Activated naive CD4-positive, alpha-beta T cell (primary cell): ENCODE measurements at regions not wholly inside any gene's neighbourhood (a gene's known extent, or its start where the extent isn't known, plus 50 kb on each side); places are given as distances from the start of the nearest gene placed in this dataset.

Experiments
- DNase-seq, 4 experiments: peaks; one replicate each; lab custom pipeline; 2025; lab: John Stamatoyannopoulos, UW

DNA sequence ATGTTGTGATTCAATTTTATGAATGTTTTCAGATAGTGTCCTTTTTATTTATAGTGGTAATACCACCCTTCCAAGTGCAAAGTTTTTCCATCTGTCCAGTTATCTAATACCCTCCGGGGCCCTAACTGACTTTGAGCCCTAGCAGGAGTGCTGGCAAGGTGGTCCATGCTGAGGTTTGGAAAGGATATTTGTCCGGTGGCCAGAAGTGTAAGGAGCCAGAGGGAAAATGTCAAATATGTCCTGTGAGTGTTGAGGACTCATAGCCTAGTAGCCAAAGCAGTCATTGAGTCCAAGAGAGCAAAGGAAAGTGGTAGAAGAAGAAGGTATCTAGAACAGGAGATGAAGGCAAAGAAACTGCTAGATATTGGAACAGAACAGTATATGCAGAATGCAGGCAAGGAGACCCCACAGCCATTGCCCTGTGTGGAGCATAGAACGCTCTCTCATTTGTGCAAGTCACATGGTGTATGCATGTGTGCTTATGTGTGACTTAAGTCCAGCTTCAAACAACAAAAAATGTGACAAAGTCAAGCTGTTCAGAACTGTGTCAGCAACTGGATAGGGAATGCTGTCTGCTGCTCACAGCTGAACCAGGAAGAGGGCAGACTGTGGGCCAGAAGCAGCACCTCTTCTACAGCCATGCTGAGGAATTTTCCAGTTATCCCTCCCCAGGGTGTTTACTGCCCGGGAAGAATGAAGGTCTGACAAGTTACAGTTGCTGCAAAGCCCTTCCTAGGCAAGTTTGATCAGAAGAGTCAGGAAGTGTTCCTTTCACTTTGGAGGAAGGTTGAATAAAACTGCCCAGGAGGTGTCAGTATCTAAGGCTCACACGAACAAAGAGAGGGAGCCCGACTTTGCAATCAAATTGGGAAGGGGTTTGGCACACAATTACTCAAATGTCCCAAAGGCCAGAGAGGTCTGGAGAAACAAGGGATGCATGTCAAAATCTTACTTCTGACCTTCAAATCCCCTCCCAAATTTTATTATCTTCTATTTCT, 463.3 kb upstream of the DMAC1 start:
- no peak for DNase-seq

DNA sequence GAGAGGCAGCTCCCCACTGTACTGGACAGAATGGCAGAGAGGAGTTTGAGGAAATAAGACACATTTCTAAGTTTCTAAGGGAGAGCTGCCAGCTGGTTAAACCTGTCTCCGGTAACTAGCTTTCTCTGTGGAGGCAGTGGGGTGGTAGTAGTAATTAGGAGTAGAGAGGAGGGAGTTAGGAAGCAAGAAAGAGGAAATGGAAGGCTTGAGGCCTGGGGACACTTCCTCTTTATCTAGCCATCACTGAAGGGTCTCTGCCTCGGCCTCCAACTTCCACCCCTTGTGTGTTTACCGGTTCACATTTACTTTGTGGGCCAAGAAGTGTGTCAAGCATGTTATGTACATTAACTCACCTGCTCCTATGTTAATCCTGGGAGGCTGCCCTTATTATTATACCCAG, 462.2 kb upstream of the DMAC1 start:
- DNase-seq, result no peak

DNA sequence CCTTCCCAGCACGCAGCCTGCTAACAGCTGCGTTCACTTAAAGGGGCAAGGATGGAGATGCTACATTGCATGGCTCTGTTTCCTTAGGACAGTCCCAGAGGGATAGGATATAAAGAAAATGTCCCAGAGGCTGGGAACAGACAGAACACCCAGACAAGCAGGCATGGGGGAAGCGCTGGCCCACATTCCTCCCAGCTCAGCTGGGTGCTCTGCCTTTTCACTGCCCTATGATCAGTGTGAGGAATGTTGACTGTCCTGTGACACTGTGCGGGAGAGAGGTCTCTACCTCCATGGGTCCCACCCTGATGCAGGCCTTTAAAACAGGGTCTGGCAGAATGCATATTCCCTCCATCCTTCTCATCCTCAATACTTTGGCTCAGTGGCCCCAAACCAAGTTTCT, 459.4 kb upstream of the DMAC1 start:
- DNase-seq, result no peak

DNA sequence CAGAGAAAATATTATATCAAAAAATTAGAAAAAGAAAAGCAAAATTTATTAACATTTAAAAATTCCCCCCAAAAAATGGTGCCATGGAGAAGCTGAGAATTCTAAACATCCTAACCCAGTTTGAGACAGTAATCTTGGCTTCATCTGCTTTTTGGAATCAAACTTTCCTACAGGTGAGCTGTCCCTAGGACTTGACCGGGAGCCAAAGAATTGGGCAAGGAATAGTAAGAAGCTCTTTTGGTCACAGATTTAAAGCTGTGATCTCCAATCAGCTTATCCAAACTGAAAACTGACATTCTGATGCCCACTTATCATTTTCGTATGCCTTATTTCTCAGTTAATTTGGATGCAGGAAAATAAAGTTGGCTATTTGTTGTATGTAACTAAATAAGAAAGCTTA, 457.3 kb upstream of the DMAC1 start:
- no peak for DNase-seq

DNA sequence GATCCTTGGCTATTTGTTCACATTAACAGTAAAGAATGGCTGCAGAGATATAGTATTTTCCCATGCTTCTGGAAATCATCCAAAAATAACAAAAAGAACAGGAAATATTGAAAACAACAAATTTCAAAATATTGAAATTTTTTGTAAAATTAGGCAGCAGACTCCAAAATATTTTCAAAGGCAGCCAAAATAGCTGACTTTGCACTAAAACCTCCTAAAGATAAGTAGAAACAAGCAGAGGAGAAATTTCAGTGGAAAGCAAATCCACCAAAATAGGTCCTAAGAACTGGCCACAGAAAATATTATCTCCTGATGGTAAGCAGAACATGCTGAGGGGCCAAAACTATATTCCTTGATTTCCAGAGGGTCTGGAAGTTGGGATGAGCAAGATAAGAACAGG, 456.3 kb upstream of the DMAC1 start:
- DNase-seq, result no peak

DNA sequence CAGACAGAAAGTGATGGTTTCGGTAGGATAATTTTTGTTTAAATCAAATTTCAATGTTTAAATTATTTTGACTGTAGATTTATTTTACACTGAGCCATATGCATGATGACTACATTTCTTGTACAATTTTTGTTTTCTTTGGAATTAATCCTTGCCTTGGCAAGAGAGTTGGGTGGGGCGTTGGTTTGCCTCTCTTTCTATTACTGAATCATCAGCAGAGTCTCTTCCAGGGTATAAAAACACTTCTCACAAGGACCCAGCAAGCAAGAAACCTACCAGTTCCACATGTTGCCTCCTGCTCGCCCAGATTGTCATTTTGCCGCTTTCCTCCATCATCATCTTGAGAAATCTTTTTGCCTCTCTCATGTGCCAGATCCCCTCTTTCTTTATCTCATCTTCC, 455.0 kb upstream of the DMAC1 start:
- no peak for DNase-seq

DNA sequence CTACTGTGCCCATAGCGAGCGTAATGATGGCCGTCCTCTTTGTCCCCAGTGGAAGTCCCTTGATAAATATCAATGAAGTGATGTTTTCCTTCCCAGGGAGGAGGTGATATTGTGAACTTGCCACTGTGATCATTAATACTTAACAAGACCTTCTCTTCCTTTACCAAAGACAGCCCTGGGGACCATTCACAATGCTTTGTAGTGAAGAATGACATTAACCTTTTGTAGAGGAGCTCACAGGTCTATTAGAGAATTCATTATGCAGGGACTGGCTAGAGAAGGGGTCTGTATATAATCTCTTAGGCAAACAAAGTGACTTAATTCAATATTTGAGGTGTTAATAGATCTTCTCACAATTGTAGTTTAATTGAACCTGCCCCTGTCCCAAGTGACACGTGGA, 452.9 kb upstream of the DMAC1 start:
- DNase-seq, result no peak

DNA sequence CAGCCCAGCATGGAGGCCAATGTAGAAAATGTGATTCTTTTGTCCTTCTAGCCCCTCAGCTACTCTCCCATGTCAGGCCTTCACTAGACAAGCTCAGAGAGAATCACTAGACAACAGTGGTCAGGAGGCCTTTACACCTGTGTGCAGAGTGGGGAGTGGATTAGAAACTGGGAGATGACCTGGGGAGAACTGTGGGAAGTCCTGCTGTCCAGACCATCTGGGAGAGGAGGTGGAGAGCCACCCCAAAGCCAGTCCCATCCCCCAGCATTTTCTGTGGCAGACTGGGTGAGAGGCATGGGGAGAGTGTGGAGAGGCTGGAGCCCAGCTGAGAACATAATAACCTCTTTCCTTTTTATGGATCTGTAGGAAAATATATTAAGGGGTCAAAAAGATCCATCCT, 452.0 kb upstream of the DMAC1 start:
- DNase-seq, result no peak

DNA sequence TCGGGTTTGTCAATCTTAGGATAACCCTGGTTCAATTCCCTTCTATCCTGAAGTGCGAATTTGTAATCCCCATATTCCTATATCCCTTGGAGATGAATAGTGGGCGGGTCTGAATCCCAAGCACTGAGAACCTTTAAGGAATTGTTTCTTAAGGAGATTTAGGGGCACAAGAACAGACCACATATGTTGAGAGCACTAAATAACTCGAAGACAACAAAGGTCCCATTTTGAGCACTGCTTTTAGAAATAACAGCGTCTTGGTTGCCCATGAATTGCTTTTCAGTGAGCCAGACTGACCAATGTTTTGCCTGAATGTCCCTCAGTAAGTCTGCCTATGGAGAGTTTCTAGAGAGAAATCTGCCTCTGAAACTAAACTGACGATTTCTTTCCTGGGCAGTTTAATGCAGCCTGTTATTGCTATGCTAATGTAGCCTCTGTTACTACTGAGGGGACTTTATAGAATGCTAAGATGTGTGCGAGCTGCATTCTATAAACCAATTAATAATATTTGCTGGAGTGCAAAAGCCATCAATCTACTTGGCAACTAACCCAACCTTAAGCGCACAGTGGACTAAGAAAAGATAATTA, 445.0 kb upstream of the DMAC1 start:
- DNase-seq, result no peak

DNA sequence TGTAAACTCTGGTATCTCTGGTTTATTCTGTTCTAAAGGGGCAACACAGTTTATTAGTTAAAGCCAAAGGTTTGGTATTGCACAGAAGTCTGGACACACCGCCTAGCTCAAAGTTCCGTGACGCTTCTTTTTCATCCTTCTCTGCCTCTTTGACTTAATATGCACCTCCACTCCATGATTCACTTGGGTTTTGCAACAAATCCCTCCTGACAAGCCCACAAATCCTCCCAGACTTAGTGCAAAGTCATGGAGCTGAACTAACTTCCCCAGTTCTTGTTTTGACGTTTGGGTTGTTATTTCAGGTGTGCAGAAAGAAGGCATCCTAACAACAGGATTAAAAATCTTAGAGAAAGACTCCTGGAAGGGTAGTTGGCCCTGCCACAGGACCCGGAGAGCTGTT, 441.6 kb upstream of the DMAC1 start:
- no peak for DNase-seq

DNA sequence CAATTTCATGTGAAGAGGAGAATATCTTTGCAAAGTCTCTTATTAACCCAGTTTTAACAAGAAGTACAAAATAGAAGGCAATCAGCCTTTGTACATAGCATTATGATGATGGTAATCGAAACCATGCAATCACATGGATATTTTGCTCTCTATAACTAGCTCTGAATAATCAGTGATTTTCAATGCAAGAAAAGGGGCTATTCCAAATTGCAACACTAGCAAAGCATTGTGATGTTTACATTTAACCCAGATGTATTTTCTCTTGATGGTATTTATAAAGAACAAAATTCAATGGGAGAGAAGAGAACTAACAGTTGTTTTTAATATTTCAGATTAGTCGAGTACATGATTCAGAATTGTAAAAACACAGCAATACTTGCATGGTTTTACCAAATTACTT, 437.5 kb upstream of the DMAC1 start:
- DNase-seq, result no peak

DNA sequence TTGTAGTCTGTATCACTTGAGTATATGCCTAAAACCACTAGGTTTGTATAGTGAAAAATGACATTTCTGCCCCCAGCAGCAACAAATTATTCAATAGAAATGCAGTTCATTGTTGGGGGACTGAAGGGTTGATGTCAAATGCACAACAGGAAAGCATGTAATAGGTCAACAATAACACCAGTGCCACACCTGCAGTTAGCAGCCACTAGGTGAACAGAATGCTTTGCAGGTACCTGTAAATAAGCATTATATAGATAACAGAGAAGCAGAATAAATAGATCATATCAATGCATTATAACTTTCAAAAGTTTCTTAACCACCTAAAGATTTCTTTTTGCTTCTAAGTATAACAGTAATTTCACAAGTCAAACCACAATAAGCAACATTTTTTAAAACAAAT, 435.9 kb upstream of the DMAC1 start:
- no peak for DNase-seq

DNA sequence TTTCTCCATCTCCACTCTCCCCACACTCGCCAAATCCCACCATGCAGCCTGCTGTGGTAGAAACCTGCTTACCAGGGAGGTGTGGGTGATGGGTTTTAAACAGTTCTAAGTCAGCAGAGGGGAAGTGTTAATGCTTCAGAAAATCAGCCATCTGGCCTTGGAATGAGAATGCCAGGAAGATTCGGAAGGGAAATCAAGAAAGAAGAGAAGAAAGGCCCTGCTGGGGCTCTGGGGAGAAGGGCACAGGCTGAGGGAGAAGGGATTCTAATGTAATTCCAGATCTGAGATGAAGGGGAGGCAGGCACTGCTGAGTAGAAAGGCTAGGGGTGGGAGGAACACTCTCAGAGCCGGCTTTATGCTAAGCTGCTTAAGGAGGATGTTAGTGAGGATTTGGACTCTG, 434.7 kb upstream of the DMAC1 start:
- no peak for DNase-seq

DNA sequence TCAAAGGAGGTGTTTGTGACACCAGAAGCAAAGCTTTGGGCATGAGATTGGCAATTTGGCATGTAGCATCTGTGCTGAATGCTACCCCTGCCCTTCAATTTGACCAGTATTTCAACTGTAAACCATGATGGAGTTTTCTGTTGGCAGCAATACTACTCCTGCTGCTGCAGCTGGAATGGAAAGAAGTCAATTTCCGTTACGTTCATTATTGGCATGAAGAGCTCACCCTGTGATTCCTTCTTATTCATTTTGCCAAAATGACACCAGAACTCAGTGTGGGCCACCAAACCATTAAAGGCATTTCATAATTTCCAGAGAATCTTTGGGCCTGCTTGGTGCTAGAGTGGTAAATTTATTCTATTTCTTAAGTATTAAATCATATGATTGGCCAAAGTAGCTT, 433.1 kb upstream of the DMAC1 start:
- no peak for DNase-seq

DNA sequence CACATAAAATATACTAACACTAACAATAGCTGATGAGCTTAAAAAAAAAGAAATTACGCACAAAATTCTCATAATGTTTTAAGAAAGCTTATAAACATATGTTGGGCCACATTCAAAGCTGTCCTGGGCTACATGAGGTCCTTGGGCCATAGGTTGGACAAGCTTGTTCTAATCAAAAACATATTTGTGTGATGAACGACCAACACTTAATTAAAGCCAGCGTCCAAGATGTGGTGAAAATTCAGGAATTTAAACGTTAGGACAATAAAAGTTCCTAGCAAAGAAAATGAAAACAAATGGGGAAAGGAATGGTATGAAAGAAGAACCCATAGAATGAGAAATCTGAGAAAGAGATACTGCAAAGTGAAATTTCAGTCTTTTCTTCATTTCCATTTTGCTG, 429.6 kb upstream of the DMAC1 start:
- DNase-seq, result no peak

DNA sequence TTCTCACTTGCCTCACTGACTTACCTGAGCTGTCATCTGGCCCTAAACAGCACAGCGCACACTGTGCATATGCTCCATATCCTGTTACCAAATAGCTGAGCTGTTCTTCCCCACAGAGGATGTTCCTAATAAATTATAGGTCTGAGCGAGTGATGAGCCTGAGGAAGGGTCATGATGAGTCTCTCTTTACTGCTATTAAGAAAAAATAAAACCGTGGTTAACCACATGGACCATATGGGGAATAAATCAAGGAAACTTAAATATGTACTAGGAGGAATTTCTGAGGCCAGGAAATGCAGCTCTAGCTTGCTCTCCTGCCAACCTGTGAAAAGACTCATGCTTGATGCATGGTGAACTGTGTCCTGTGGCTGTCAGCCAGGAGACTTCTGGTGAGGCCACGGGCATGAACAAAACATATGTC, 424.8 kb upstream of the DMAC1 start:
- no peak for DNase-seq

DNA sequence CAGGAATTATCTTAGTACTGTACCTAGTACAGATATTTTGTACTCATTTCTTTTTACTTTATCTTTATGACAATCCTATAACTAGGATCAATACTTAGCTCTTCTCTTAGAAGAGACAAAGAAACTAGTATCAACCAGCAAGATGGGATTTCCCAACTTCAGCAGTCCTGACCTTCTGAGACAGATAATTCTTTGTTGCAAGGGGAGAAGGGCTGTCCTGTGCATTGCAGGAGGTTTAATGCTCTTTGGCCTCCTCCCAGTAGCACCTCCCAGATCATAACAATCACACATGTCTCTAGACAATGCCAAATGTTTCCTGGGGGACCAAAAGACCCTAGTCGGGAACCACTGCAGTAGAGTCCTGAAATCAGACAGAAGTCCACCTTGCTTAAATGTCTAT, 424.3 kb upstream of the DMAC1 start:
- DNase-seq, result no peak

DNA sequence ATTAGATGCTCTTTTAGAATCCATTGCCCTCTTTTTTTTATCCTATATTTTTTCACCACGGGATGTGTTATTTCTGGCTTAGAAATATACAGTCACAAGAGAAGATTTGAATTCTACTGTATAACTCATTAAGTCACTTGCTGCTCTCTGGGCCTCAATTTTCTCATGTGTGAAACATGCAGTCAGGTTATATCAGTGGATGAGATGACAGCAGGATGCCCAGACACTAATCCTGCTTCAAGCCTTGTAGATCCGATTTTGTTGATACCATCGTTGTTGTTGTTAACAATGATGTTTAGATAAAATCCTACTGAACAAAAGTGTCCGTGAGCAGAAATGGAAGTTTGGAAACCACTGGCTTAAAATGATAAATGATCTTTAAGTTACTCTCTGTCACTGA, 421.9 kb upstream of the DMAC1 start:
- DNase-seq, result no peak

DNA sequence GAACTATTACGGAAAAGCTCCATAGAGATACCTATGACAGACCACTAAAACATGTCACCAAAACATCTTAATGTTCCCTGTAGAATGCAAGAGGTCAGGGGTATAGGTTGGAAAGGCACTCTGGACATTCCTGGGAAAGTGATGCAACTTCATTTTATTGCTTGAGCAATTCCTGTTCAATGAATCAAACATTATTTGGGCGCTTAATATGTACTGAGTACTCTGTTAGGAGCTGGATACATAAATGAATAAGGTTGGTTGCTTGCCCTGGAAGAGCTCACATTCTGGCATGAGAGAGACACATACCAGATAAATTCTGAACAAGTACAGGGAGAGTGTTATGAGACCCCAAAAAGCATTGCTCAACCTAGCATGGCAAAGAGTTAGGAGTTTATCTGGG, 408.9 kb upstream of the DMAC1 start:
- DNase-seq, result no peak

DNA sequence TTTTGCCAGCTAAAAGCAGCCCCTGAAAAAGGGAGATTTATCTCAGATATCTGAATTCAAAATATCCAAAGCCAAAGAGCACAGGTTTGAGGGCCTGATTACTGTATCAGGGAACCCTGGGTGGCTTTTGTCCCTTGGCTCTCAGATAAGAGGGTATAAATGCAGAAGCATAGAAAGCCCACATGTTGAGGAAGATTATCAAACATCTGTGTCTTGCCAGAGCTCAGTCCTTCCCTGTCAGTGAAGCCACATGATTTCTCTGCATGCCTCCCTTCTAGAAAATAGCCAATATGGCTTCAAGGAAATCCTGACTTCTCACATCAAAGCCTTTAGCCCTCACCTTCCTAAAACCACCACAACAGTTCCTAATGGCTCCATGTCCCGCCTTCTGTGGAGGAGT, 408.0 kb upstream of the DMAC1 start:
- no peak for DNase-seq

DNA sequence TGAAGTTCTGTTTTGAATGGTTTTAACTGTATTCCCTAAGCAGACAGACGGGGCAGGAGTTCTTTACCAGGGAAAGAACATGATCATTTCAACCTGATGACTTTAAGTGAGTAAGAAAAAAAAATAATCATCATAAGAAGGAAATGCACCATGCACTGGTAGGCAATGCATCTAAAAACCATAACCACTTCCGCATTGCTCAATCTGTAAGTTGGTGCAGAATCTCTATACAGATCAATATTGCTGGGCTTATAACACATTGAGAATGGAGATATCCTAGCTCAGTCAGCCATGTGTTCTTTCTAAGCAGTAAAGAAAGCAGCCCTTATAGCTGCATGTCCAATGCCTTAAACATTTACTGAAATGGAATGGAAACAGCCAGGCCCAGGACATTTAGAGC, 407.1 kb upstream of the DMAC1 start:
- no peak for DNase-seq

DNA sequence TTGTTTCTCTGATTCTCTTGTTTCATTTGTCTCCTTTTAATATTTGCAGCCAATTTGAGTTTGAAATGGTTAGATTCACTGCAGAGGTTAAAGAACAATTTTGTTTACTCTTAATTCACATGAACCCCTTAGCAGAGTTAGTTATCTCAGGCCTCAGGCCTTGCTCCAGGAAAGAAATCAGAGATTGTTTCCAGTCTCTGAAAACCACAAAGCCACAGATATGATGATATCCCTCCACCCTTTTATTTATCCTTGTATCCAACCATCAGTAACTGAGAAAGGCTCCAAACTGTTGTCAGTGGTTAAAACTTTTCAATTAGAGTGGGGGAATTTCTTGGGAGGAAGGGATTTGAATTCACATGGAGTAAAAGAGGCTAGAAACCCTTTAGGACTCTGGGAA, 406.0 kb upstream of the DMAC1 start:
- DNase-seq, result no peak

DNA sequence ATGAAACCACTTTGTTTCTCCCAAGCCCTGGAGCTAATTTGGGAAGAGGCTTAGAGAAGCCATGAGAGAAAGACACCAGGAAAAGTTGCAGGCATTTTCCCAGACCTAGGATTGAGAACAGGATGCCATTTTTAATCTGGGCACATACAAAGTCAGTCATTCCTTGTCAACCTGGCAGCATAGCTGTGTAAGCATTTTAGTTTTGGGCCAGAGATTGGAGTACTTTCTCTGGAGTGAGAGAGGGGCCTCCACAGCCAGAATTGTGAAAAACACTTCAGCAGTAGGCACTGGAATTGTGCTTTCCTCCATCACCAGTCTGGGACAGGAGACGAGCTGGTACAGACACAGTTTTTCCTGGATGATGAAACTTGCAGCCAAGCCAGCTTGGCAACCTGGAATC, 390.3 kb upstream of the DMAC1 start:
- no peak for DNase-seq
